HEK293T (cell line): ENCODE measurements at regions not wholly inside any gene's neighbourhood (a gene's known extent, or its start where the extent isn't known, plus 50 kb on each side); places are given as distances from the start of the nearest gene placed in this dataset.
"Not testable (repeated sequence)": the region's sequence is repeated elsewhere in the genome, so short reads cannot be mapped to it uniquely, and the experiment has no call there.

Source experiments
- CTCF ChIA-PET: fragments of 350-600 bp; formaldehyde crosslinking; extraction: SDS; loops from one replicate; lab custom pipeline; 2021; ENCODE audit warnings: antibody characterized with exemption, inconsistent platforms; lab: Yijun Ruan, JAX
- POLR2A ChIA-PET: fragments of 350-600 bp; formaldehyde crosslinking; extraction: SDS; loops from one replicate; lab custom pipeline; 2020; ENCODE audit warnings: antibody characterized with exemption, inconsistent platforms; lab: Yijun Ruan, JAX
- DNase-seq: peaks from one replicate; pipeline ENCODE4 v3.0.0; 2012; ENCODE audit warnings: mixed read lengths; ENCODE audit errors: extremely low spot score
- ARNT ChIP-seq: fragments of 450-650 bp; IDR thresholded peaks from 2 replicates; pipeline ENCODE4 v1.6.1; 2017; ENCODE audit warnings: mild to moderate bottlenecking
- BHLHE40 ChIP-seq: fragments of 450-650 bp; IDR thresholded peaks from 2 replicates; pipeline ENCODE4 v1.6.1; 2016; ENCODE audit warnings: mild to moderate bottlenecking, moderate library complexity, borderline replicate concordance
- CTBP1 ChIP-seq: fragments of 450-650 bp; IDR thresholded peaks from 2 replicates; pipeline ENCODE4 v1.6.1; 2016; ENCODE audit warnings: borderline replicate concordance
- ELF4 ChIP-seq: fragments of 450-650 bp; IDR thresholded peaks from 2 replicates; pipeline ENCODE4 v1.6.1; 2017; ENCODE audit warnings: antibody characterized with exemption
- FOXA1 ChIP-seq: fragments of 450-650 bp; IDR thresholded peaks from 2 replicates; pipeline ENCODE4 v1.6.1; 2016; ENCODE audit warnings: mild to moderate bottlenecking
- FOXK2 ChIP-seq: fragments of 450-650 bp; IDR thresholded peaks from 2 replicates; pipeline ENCODE4 v1.6.1; 2016; ENCODE audit warnings: mild to moderate bottlenecking
- FOXM1 ChIP-seq: fragments of 450-650 bp; IDR thresholded peaks from 2 replicates; pipeline ENCODE4 v1.6.1; 2017; ENCODE audit warnings: mild to moderate bottlenecking, borderline replicate concordance
- HDGF ChIP-seq: fragments of 450-650 bp; IDR thresholded peaks from 2 replicates; pipeline ENCODE4 v1.6.1; 2017; ENCODE audit warnings: antibody characterized with exemption, borderline replicate concordance
- L3MBTL2 ChIP-seq: fragments of 450-650 bp; conservative IDR thresholded peaks from 2 replicates; pipeline ENCODE4 v1.6.1; 2016; ENCODE audit warnings: mild to moderate bottlenecking
- LEF1 ChIP-seq: fragments of 450-650 bp; IDR thresholded peaks from 2 replicates; pipeline ENCODE4 v1.6.1; 2017; ENCODE audit warnings: mild to moderate bottlenecking, borderline replicate concordance
- NFRKB ChIP-seq: fragments of 450-650 bp; IDR thresholded peaks from 2 replicates; pipeline ENCODE4 v1.6.1; 2016; ENCODE audit warnings: mild to moderate bottlenecking, moderate library complexity
- SP1 ChIP-seq: fragments of 450-650 bp; IDR thresholded peaks from 2 replicates; pipeline ENCODE4 v1.6.1; 2017
- SUZ12 ChIP-seq: fragments of 450-650 bp; IDR thresholded peaks from 2 replicates; pipeline ENCODE4 v1.6.1; 2016; ENCODE audit warnings: mild to moderate bottlenecking
- TARDBP ChIP-seq: fragments of 450-650 bp; IDR thresholded peaks from 2 replicates; pipeline ENCODE4 v1.6.1; 2016
- ZNF384 ChIP-seq: fragments of 450-650 bp; IDR thresholded peaks from 2 replicates; pipeline ENCODE4 v1.6.1; 2016
- TF ChIP-seq, protein P1 (sequence below): fragments of 450-650 bp; IDR thresholded peaks from 2 replicates; pipeline ENCODE4 v1.6.1; 2016

GRCh38 chr2:146540271-146540932 lies 1304.4 kb upstream of the ACVR2A start:
- POLR2A ChIA-PET: no interaction called here
- CTCF ChIA-PET: no interaction called here
- no peak for TF ChIP-seq BHLHE40
- no peak for DNase-seq

DNA sequence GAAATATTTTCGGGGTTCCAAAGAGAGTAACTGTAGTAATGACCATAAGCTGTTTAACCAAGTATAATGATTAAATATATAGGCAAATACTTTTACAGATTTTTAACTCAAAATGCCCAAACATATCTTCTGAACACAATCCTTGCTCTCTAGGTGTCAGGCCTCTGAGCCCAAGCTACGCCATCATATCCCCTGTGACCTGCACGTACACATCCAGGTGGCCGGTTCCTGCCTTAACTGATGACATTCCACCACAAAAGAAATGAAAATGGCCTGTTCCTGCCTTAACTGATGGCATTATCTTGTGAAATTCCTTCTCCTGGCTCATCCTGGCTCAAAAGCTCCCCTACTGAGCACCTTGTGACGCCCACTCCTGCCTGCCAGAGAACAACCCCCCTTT lies 1305.1 kb upstream of the ACVR2A start:
- CTCF ChIA-PET, DNase-seq, POLR2A ChIA-PET: not testable (repeated sequence)

- no peak for DNase-seq
- POLR2A ChIA-PET: no interaction called here
- CTCF ChIA-PET: no interaction called here
- TF ChIP-seq TARDBP (no peak), ELF4 (no peak), CTBP1 (no peak), BHLHE40 (no peak), FOXM1 (no peak), ARNT (no peak), ZNF384 (no peak), HDGF (no peak), SUZ12 (no peak)
- TF ChIP-seq, protein P1, sequence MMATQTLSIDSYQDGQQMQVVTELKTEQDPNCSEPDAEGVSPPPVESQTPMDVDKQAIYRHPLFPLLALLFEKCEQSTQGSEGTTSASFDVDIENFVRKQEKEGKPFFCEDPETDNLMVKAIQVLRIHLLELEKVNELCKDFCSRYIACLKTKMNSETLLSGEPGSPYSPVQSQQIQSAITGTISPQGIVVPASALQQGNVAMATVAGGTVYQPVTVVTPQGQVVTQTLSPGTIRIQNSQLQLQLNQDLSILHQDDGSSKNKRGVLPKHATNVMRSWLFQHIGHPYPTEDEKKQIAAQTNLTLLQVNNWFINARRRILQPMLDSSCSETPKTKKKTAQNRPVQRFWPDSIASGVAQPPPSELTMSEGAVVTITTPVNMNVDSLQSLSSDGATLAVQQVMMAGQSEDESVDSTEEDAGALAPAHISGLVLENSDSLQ: no peak
Measured at GRCh38 chr2:146537477-146537876, 1307.4 kb upstream of the ACVR2A start.

DNA sequence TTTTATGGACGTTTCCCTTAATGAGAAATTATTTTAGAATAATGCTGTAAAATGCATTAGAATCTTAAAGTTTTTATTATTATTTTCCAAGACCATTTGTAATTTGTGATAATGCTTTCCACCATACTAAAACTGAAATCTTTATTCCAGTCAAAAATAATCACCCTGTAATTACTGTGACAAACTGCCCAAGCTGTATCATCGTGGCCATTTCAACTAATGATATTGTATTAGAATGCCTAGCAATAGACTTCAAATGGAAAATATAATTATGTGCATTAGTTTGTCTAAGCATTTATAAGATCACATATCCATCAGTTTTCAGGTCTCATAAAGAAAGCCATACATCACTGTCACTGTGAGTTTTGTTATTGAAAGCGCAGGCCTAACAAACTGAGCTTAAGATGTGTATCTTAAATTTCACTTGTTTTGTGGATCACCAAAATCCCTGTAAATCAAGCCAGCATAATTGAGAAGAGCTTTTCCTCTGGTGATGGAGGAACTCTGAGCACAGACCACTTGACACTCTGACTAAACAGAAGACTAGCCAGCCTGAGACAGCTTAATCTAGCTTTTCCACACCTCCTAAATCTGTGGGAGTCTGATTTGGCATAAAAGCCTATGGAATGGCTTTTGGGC lies 1312.2 kb upstream of the ACVR2A start:
- TF ChIP-seq CTBP1 (peak; percentile 81; the same call in 1 of the 2 replicates), ARNT (no peak), SP1 (no peak)
- TF ChIP-seq, protein P1: peak; percentile 98
- POLR2A ChIA-PET: no interaction called here
- CTCF ChIA-PET: no interaction called here
- DNase-seq: peak; percentile 31

GRCh38 chr2:146532009-146532408 lies 1312.8 kb upstream of the ACVR2A start:
- DNase-seq: no peak
- no peak for TF ChIP-seq SUZ12
- no peak for TF ChIP-seq FOXM1
- POLR2A ChIA-PET: no interaction called here
- CTCF ChIA-PET: no interaction called here

DNA sequence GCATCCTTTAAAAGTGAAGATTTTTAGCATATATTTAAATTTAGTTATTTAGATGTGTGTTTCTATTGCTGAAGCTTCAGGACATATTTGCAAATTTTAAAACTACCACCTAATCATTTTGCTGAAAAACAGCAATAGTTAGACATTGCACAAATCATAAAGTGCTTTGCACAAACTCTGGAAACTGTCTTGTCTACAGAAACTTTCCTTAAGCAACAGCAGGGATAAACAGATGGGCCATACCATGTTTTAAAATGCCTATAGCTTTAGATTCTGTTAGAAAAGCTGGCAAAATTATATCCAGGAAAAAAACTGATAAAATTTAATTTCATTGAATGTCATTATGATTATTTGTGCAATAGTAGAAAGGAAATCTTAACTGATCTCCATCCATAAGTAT lies 1313.9 kb upstream of the ACVR2A start:
- DNase-seq: no peak
- no peak for TF ChIP-seq HDGF
- no peak for TF ChIP-seq FOXM1
- TF ChIP-seq L3MBTL2: no peak
- no peak for TF ChIP-seq ARNT
- no peak for TF ChIP-seq ELF4
- no peak for TF ChIP-seq CTBP1
- TF ChIP-seq SUZ12: no peak
- no peak for TF ChIP-seq BHLHE40
- TF ChIP-seq NFRKB: no peak
- no peak for TF ChIP-seq FOXK2
- no peak for TF ChIP-seq TARDBP
- TF ChIP-seq FOXA1: no peak
- TF ChIP-seq, protein P1: no peak
- TF ChIP-seq LEF1: no peak
- no peak for TF ChIP-seq SP1
- no peak for TF ChIP-seq ZNF384
- ChIA-PET POLR2A (no interaction called here), CTCF (no interaction called here)

DNA sequence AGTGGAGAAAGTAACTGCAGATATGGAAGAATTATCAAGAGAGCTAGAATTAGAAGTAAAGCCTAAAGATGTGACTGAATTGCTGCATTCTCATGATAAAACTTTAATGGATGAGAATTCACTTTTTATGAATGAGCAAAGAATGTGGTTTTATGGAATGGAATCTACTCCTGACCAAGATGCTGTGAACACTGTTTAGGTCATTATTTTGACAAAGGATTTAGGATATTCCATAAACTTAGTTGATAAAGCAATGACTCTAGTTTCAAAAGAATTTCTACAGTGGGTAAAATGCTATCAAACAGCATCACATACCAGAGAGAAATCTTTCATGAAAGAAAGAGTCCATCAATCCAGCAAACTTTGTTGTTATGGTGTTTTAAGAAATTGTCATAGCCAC lies 1317.7 kb upstream of the ACVR2A start:
- no peak for DNase-seq
- TF ChIP-seq CTBP1: no peak
- TF ChIP-seq, protein P1: no peak
- no peak for TF ChIP-seq ZNF384
- ChIA-PET POLR2A (no interaction called here), CTCF (no interaction called here)
